Activated CD8-positive, alpha-beta T cell treated with anti-CD3 and anti-CD28 coated beads for 36 hours (primary cell): ENCODE measurements at regions not wholly inside any gene's neighbourhood (a gene's known extent, or its start where the extent isn't known, plus 50 kb on each side); places are given as distances from the start of the nearest gene placed in this dataset.

Experiments
- ATAC-seq: fragments of 200-7000 bp; cut with Tn5 transposase; one replicate; pipeline ENCODE4 v1.10.0; 2021; ENCODE audit warnings: mild to moderate bottlenecking, moderate library complexity
- CTCF ChIA-PET: fragments of 350-600 bp; sonication (Branson Sonifier 250); formaldehyde crosslinking; loops from one replicate; lab custom pipeline; 2021; ENCODE audit warnings: antibody characterized with exemption; lab: Charles Lee
- POLR2A ChIA-PET: fragments of 350-600 bp; sonication (Branson Sonifier 250); formaldehyde crosslinking; loops from one replicate; lab custom pipeline; 2021; ENCODE audit warnings: antibody characterized with exemption; lab: Charles Lee
- DNase-seq: peaks from one replicate; pipeline ENCODE4 v3.0.0-alpha.2; 2020
- H3K27ac Mint-ChIP-seq: one replicate; pipeline ENCODE4 v1.8.0; 2021; ENCODE audit warnings: mild to moderate bottlenecking, mixed read lengths
- H3K27me3 Mint-ChIP-seq: one replicate; pipeline ENCODE4 v1.8.0; 2021; ENCODE audit warnings: mixed read lengths
- H3K36me3 Mint-ChIP-seq: one replicate; pipeline ENCODE4 v1.8.0; 2021; ENCODE audit warnings: low read depth, mixed read lengths
- H3K4me1 Mint-ChIP-seq: one replicate; pipeline ENCODE4 v1.8.0; 2021; ENCODE audit warnings: low read depth, mixed read lengths
- H3K4me3 Mint-ChIP-seq: one replicate; pipeline ENCODE4 v1.8.0; 2021; ENCODE audit warnings: mild to moderate bottlenecking, moderate library complexity, mixed read lengths
- H3K9me3 Mint-ChIP-seq: one replicate; pipeline ENCODE4 v1.8.0; 2021; ENCODE audit warnings: mixed read lengths
- CTCF ChIP-seq: fragments of 200-600 bp; IDR thresholded peaks from one replicate; pipeline ENCODE4 v1.8.0; 2022; ENCODE audit warnings: antibody characterized with exemption, mild to moderate bottlenecking
- intact Hi-C: fragments of 100-400 bp; cut with micrococcal nuclease; formaldehyde crosslinking; loops from one replicate; pipeline ENCODE4 v1.10.0; 2022

GRCh38 chr15:48041454-48041853 lies 79.3 kb upstream of the SLC24A5 start:
- no peak overlapping the region for H3K4me3 Mint-ChIP-seq
- no peaks in the 10 kb centered on the region for H3K9me3 Mint-ChIP-seq
- TF ChIP-seq CTCF = no peak
- H3K27ac Mint-ChIP-seq = no peak overlapping the region
- no peaks in the 10 kb centered on the region for H3K4me1 Mint-ChIP-seq
- ChIA-PET POLR2A (no interaction called here), CTCF (no interaction called here)
- peaks cover 6% of the 10 kb centered on the region for H3K27me3 Mint-ChIP-seq
- DNase-seq (no peak), ATAC-seq (no peak)
- intact Hi-C loops = no loop called here
- no peaks in the 10 kb centered on the region for H3K36me3 Mint-ChIP-seq

- ATAC-seq = no peak
Observed at GRCh38 chr15:48046813-48047438, 73.9 kb upstream of the SLC24A5 start.

GRCh38 chr15:48049736-48050135 lies 71.1 kb upstream of the SLC24A5 start:
- H3K4me3 Mint-ChIP-seq = no peak overlapping the region
- CTCF ChIA-PET = no interaction called here
- intact Hi-C loops = no loop called here
- no peak overlapping the region for H3K27ac Mint-ChIP-seq
- H3K36me3 Mint-ChIP-seq = no peaks in the 10 kb centered on the region
- H3K4me1 Mint-ChIP-seq = no peaks in the 10 kb centered on the region
- no peak for ATAC-seq
- H3K9me3 Mint-ChIP-seq = peaks cover 6% of the 10 kb centered on the region
- no peak for TF ChIP-seq CTCF
- POLR2A ChIA-PET = no interaction called here
- DNase-seq = no peak
- H3K27me3 Mint-ChIP-seq = peaks cover 6% of the 10 kb centered on the region

More at GRCh38 chr15:48046813-48047438, 73.9 kb upstream of the SLC24A5 start:
- Mint-ChIP-seq H3K4me3 (no peak overlapping the region), H3K27me3 (peaks cover 2% of the 10 kb centered on the region), H3K9me3 (no peaks in the 10 kb centered on the region), H3K27ac (no peak overlapping the region), H3K36me3 (no peaks in the 10 kb centered on the region), H3K4me1 (no peaks in the 10 kb centered on the region)
- POLR2A ChIA-PET = no interaction called here
- intact Hi-C loops = no loop called here
- TF ChIP-seq CTCF = no peak
- no peak for DNase-seq
- CTCF ChIA-PET = no interaction called here

GRCh38 chr15:48052946-48053345 lies 67.8 kb upstream of the SLC24A5 start:
- H3K27ac Mint-ChIP-seq = no peak overlapping the region
- intact Hi-C loops = no loop called here
- no peak for TF ChIP-seq CTCF
- no peak for DNase-seq
- H3K27me3 Mint-ChIP-seq = peaks cover 7% of the 10 kb centered on the region
- no peaks in the 10 kb centered on the region for H3K36me3 Mint-ChIP-seq
- H3K4me1 Mint-ChIP-seq = no peaks in the 10 kb centered on the region
- ChIA-PET POLR2A (no interaction called here), CTCF (no interaction called here)
- no peak for ATAC-seq
- H3K9me3 Mint-ChIP-seq = peaks cover 10% of the 10 kb centered on the region
- no peak overlapping the region for H3K4me3 Mint-ChIP-seq

- ATAC-seq = no peak
- ChIA-PET CTCF (interaction anchor here (0.9 kb wide), 1 partner anchor 294 kb away, joined by 4 read pairs; no protein-coding TSS in a partner anchor), POLR2A (no interaction called here)
- intact Hi-C loops = no loop called here
- no peak overlapping the region for H3K4me3 Mint-ChIP-seq
- DNase-seq = no peak
- peaks cover 10% of the 10 kb centered on the region for H3K9me3 Mint-ChIP-seq
- H3K36me3 Mint-ChIP-seq = no peaks in the 10 kb centered on the region
- no peak overlapping the region for H3K27ac Mint-ChIP-seq
- H3K4me1 Mint-ChIP-seq = no peaks in the 10 kb centered on the region
- peaks cover 5% of the 10 kb centered on the region for H3K27me3 Mint-ChIP-seq
- TF ChIP-seq CTCF = no peak
Observed at GRCh38 chr15:48058371-48058770, 62.4 kb upstream of the SLC24A5 start.
